Neural cell (in vitro differentiated cells): ENCODE measurements at regions not wholly inside any gene's neighbourhood (a gene's known extent, or its start where the extent isn't known, plus 50 kb on each side); places are given as distances from the start of the nearest gene placed in this dataset.

ENCODE experiments used
- H2AFZ ChIP-seq: fragments of 200-600, 300-800 bp; sonication (generic), shearing (Covaris generic); 2 replicates; pipeline ENCODE4 v1.6.0; 2014; ENCODE audit warnings: low read depth, mild to moderate bottlenecking, antibody characterized with exemption, low read length, moderate library complexity
- H3F3A ChIP-seq: fragments of 200-600 bp; shearing (Covaris generic); 2 replicates; pipeline ENCODE4 v1.6.1; 2016; ENCODE audit warnings: mild to moderate bottlenecking, moderate library complexity, mixed read lengths, antibody characterized with exemption, low read length; ENCODE audit not compliant: insufficient read depth, poor library complexity, severe bottlenecking
- H3K27ac ChIP-seq: fragments of 200-600, 300-800 bp; sonication (generic), shearing (Covaris generic); 2 replicates; pipeline ENCODE4 v1.5.1; 2014; ENCODE audit warnings: mild to moderate bottlenecking, low read length, moderate library complexity
- H3K27me3 ChIP-seq: fragments of 300-800, 200-600 bp; sonication (generic), shearing (Covaris generic); 2 replicates; pipeline ENCODE4 v1.6.0; 2014; ENCODE audit warnings: mild to moderate bottlenecking, low read depth, low read length, moderate library complexity; ENCODE audit not compliant: insufficient read depth
- H3K36me3 ChIP-seq: fragments of 300-800, 200-600 bp; sonication (generic), shearing (Covaris generic); 2 replicates; pipeline ENCODE4 v1.5.1; 2014; ENCODE audit warnings: mild to moderate bottlenecking, antibody characterized with exemption, low read length, moderate library complexity; ENCODE audit not compliant: insufficient read depth
- H3K4me2 ChIP-seq: fragments of 300-800, 200-600 bp; sonication (generic), shearing (Covaris generic); 2 replicates; pipeline ENCODE4 v1.6.0; 2014; ENCODE audit warnings: mild to moderate bottlenecking, low read length
- H3K4me3 ChIP-seq: fragments of 300-800, 200-600 bp; sonication (generic), shearing (Covaris generic); 2 replicates; pipeline ENCODE4 v1.5.1; 2014; ENCODE audit warnings: mild to moderate bottlenecking, low read length, moderate library complexity
- H3K79me2 ChIP-seq: fragments of 200-600 bp; shearing (Covaris generic); replicated peaks from 2 replicates; pipeline ENCODE4 v1.6.0; 2014; ENCODE audit warnings: mild to moderate bottlenecking, low read length, moderate library complexity; ENCODE audit not compliant: insufficient read depth
- H3K9ac ChIP-seq: fragments of 300-800, 200-600 bp; sonication (generic), shearing (Covaris generic); 2 replicates; pipeline ENCODE4 v1.6.1; 2016; ENCODE audit warnings: mild to moderate bottlenecking, low read length, mixed read lengths
- H3K9me2 ChIP-seq: fragments of 200-600 bp; shearing (Covaris generic); 2 replicates; pipeline ENCODE4 v1.6.1; 2016; ENCODE audit warnings: mild to moderate bottlenecking, low read length, mixed read lengths; ENCODE audit not compliant: insufficient read depth
- H3K9me3 ChIP-seq: fragments of 200-600, 300-800 bp; sonication (generic), shearing (Covaris generic); 2 replicates; pipeline ENCODE4 v1.6.1; 2016; ENCODE audit warnings: mild to moderate bottlenecking, mixed run types, low read length, moderate library complexity, mixed read lengths
- H4K20me1 ChIP-seq: fragments of 200-600 bp; shearing (Covaris generic); 2 replicates; pipeline ENCODE4 v1.6.1; 2016; ENCODE audit warnings: mild to moderate bottlenecking, mixed run types; ENCODE audit not compliant: insufficient read depth
- CTCF ChIP-seq: fragments of 450-650 bp; IDR thresholded peaks from 2 replicates; pipeline ENCODE4 v1.5.1; 2014; ENCODE audit warnings: antibody characterized with exemption, mild to moderate bottlenecking, moderate library complexity; ENCODE audit not compliant: poor library complexity, severe bottlenecking
- EP300 ChIP-seq: fragments of 450-650 bp; conservative IDR thresholded peaks from 2 replicates; pipeline ENCODE4 v1.6.1; 2014; ENCODE audit warnings: antibody characterized with exemption, mild to moderate bottlenecking, moderate library complexity; ENCODE audit not compliant: poor library complexity, severe bottlenecking
- EZH2 ChIP-seq: fragments of 200-600, 300-800 bp; shearing (Covaris generic), sonication (generic); IDR thresholded peaks from 2 replicates; pipeline ENCODE4 v1.6.1; 2014; ENCODE audit warnings: antibody characterized with exemption, low read length, borderline replicate concordance, mild to moderate bottlenecking; ENCODE audit not compliant: insufficient read depth, poor library complexity, severe bottlenecking
- MXI1 ChIP-seq: fragments of 450-650 bp; conservative IDR thresholded peaks from 2 replicates; pipeline ENCODE4 v1.6.1; 2014; ENCODE audit warnings: antibody characterized with exemption, mild to moderate bottlenecking; ENCODE audit not compliant: poor library complexity, severe bottlenecking
- POLR2AphosphoS5 ChIP-seq: IDR thresholded peaks from 2 replicates; pipeline ENCODE4 v1.6.1; 2012
- RAD21 ChIP-seq: fragments of 450-650 bp; conservative IDR thresholded peaks from 2 replicates; pipeline ENCODE4 v1.6.1; 2014; ENCODE audit warnings: antibody characterized with exemption, mild to moderate bottlenecking, moderate library complexity
- REST ChIP-seq: IDR thresholded peaks from 2 replicates; pipeline ENCODE4 v1.6.1; 2012; ENCODE audit warnings: borderline replicate concordance
- SMC3 ChIP-seq: fragments of 450-650 bp; conservative IDR thresholded peaks from 2 replicates; pipeline ENCODE4 v1.6.1; 2014; ENCODE audit warnings: antibody characterized with exemption, mild to moderate bottlenecking, moderate library complexity; ENCODE audit not compliant: poor library complexity
- TAF1 ChIP-seq: IDR thresholded peaks from 2 replicates; pipeline ENCODE4 v1.6.1; 2012; ENCODE audit warnings: low read depth

- peak overlapping the region; percentile 65 for H3K4me3 ChIP-seq
- peak overlapping the region; percentile 36 for H3K9ac ChIP-seq
- H2AFZ ChIP-seq = no peak overlapping the region
- H3K79me2 ChIP-seq = no peaks in the 10 kb centered on the region
- peaks cover 28% of the 10 kb centered on the region for H3K27me3 ChIP-seq
- no peaks in the 10 kb centered on the region for H3K36me3 ChIP-seq
- peak; percentile 27 for TF ChIP-seq POLR2AphosphoS5
- TF ChIP-seq TAF1 = no peak
- no peaks in the 10 kb centered on the region for H3K9me2 ChIP-seq
- no peaks in the 10 kb centered on the region for H3K9me3 ChIP-seq
- peak overlapping the region; percentile 39 for H3K4me2 ChIP-seq
- H3F3A ChIP-seq = peaks cover 3% of the 10 kb centered on the region
- H4K20me1 ChIP-seq = no peaks in the 10 kb centered on the region
- H3K27ac ChIP-seq = no peak overlapping the region
These were observed 63.9 kb upstream of the PTGR2 start for GRCh38 chr14:73787486-73788316.

GRCh38 chr14:73786636-73787485, 64.8 kb upstream of the PTGR2 start:
- H3K9ac ChIP-seq = peak overlapping the region; percentile 36

More at GRCh38 chr14:73786636-73787485, 64.8 kb upstream of the PTGR2 start:
- Histone ChIP-seq H3K9me2 (no peaks in the 10 kb centered on the region), H3K9me3 (no peaks in the 10 kb centered on the region), H4K20me1 (no peaks in the 10 kb centered on the region), H3K4me3 (peak overlapping the region; percentile 65), H3K27me3 (peaks cover 28% of the 10 kb centered on the region), H3K79me2 (no peaks in the 10 kb centered on the region), H3F3A (peaks cover 3% of the 10 kb centered on the region), H3K36me3 (no peaks in the 10 kb centered on the region), H3K4me2 (peak overlapping the region; percentile 39), H3K27ac (no peak overlapping the region), H2AFZ (no peak overlapping the region)
- no peak for TF ChIP-seq RAD21
- no peak for TF ChIP-seq POLR2AphosphoS5
- TF ChIP-seq EP300 = no peak
- TF ChIP-seq REST = no peak
- TF ChIP-seq MXI1 = no peak
- no peak for TF ChIP-seq EZH2
- no peak for TF ChIP-seq SMC3
- no peak for TF ChIP-seq TAF1
- TF ChIP-seq CTCF = no peak
